Tibial nerve (tissue), 4 donors: ENCODE measurements at regions not wholly inside any gene's neighbourhood (a gene's known extent, or its start where the extent isn't known, plus 50 kb on each side); places are given as distances from the start of the nearest gene placed in this dataset.

Experiments
- CTCF ChIP-seq, 5 experiments: fragments of 200-600 bp in 3 of 5; fragments of 450-650 bp in 2 of 5; sonication (generic) in 3 of 5; IDR thresholded peaks; one replicate each; pipeline ENCODE4 v1.5.1; 2016 to 2019; ENCODE audit warnings: antibody characterized with exemption in 5 of 5, mild to moderate bottlenecking in 3 of 5, moderate library complexity in 2 of 5
- EP300 ChIP-seq, 2 donors: sonication (generic); formaldehyde crosslinking; IDR thresholded peaks; one replicate each; pipeline ENCODE4 v1.6.1; 2017; ENCODE audit warnings: antibody characterized with exemption in 2 of 2, mild to moderate bottlenecking in 1 of 2
- POLR2A ChIP-seq, 2 donors: fragments of 450-650 bp; IDR thresholded peaks; one replicate each; pipeline ENCODE4 v1.6.1; 2017; ENCODE audit warnings: antibody characterized with exemption in 2 of 2, mild to moderate bottlenecking in 2 of 2, moderate library complexity in 2 of 2

- TF ChIP-seq CTCF (IDR thresholded peaks at IDR 0.05) (no peak), EP300 (IDR thresholded peaks at IDR 0.05) (no peak), POLR2A (IDR thresholded peaks at IDR 0.05) (no peak)
These were observed 413.6 kb upstream of the MEIS1 start for GRCh38 chr2:66021296-66021695.
